MM.1S (cell line): ENCODE measurements at regions not wholly inside any gene's neighbourhood (a gene's known extent, or its start where the extent isn't known, plus 50 kb on each side); places are given as distances from the start of the nearest gene placed in this dataset.

Source experiments
- CTCF ChIP-seq: fragments of 300-600 bp; sonication (generic); IDR thresholded peaks from 2 replicates; pipeline ENCODE4 v1.5.1; 2016; ENCODE audit warnings: antibody characterized with exemption, low read length, mixed read lengths
- EZH2 ChIP-seq: fragments of 300-600 bp; sonication (generic); optimal IDR thresholded peaks from 2 replicates; pipeline ENCODE3; 2017; ENCODE audit warnings: low read depth, mild to moderate bottlenecking, antibody characterized with exemption, low read length, mixed read lengths
- EZH2phosphoT487 ChIP-seq: fragments of 300-600 bp; sonication (generic); IDR thresholded peaks from 2 replicates; pipeline ENCODE4 v1.6.1; 2018; ENCODE audit warnings: antibody characterized with exemption, low read length

- no peak for TF ChIP-seq CTCF
- TF ChIP-seq EZH2, result no peak
- no peak for TF ChIP-seq EZH2phosphoT487
These were observed 545.3 kb downstream of the TAF11L14 start for GRCh38 chr5:18179579-18179978.
